ENCODE measurements at regions not wholly inside any gene's neighbourhood (a gene's known extent, or its start where the extent isn't known, plus 50 kb on each side); places are given as distances from the start of the nearest gene placed in this dataset.
"Not testable (repeated sequence)": the region's sequence is repeated elsewhere in the genome, so short reads cannot be mapped to it uniquely, and the experiment has no call there.

DNA sequence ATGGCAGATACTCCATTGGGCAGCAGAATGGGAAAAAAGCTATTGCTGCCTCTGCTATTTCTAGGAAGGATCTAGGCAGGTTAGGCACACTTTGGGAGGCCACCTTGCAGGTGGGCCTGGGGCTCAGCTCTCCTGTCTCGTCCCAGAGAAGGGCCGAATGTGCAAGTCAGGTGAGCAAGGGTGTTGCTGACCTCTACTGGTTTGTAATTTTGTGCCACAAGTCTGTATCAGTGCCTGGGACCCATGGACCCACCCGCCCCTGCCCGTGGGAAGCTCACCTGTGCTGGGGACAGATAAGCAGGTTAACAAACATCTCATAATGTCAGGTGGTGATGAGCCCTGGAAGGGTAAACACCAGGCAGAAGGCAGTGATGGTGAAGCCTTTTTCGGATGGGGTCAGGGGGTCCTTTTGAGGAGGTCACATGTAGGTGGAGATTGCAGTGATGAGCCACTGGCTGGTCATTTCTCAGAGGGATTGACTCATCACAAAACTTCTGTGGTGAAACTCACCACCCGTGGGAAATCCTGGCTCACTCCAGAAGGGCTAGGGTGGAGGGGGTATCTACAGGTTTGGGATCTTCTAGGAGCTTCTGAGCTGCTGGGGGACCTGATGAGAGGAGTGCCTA lies 161.3 kb downstream of the KLF13 start:
- peak; percentile 20 for DNase-seq (ENCODE audit: low spot score)

DNA sequence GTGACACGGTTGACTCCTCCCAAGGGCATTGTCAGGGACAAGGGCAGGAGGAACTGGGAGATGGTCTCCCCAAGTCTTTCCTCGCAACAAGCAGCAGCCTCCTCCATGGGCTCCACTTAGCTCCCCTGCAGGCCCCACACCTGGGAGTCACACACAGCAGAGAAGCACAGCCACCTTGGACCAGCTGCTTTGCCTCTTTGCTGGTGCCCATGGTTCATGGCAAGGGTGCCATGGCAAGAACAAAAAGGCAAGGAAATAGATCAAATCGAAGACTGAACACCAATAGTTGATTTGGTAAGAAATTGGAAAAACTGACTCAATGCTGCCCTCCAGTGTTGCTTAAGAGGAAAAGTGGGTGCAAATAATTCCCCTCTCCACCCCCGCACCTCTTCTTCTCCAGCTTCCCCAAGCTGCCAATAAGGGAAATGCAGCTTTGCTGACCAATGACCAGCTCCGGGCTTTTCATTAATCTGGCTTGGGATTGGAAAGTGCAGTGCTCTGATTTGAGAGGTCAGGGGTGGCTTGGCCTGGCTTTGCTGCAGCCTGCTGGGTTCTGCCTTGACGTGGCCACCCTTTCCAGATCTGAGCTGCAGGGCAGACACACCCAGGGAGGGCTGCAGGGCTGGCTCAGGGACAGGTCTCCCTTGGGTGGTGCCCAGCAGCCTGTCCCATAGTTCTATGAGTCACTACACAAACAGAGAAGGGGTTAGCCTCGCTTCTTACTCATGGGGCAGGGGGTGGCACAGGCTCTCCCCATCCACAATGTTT lies 162.0 kb downstream of the KLF13 start:
- DNase-seq (ENCODE audit: low spot score): peak; percentile 63

DNA sequence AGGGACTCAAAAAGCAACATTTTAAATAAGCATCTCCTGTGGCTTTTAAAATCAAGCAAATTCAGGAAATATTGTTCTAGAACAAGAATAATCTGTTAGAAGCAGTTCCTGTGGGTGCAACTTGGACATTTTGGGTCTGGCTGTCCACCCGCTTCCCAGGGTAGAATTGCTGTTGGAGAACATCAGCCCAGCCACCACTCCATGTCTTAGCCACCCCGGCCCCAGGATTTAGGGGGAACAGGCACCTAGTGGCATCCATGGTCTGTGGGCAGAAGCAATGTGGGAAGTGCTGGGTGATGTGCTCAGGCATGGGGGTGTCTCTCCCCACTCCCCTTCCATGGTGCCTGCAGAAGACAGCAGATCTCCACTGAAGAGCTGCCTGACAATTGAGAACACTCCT lies 162.6 kb downstream of the KLF13 start:
- DNase-seq (ENCODE audit: low spot score): no peak

DNA sequence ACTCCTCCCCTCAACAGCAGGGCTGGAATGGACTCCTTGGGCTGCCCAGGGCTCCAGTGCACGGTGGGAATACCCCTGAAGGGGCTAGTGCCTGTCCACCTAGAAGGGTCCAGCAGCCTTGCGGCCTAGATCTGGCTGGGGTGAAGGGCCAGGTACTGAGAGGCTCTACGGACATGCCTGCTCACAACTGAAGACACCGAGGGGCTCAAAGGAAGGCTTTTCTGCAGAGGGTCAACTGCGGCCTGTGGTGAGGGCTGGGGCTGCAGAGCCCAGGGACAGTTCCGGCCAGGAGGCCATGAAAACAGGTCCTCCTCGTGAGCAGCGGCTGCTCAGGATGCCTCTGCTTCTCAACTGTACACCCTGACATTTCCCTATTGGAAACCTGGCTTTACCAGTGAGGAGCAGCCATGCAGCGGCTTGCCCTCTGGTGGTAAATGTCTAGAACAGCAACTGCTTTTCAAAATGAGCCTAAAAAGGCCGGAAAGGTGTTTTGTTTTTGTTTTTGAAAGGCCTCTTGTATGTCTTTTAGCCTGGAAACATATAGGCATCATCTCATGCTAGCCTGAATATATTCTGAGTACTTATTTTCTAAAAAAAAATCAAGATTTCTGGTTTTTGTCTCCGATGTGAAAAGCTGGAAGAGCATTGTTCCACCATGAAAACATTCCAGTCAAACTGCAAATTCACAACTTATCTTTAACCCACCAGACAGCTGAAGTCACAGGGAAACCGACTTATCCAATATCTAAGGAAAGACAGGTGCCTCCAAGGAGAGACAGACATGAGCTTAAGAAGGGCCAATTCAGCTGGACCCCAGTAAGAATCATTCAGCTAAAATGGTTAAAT lies 163.4 kb downstream of the KLF13 start:
- DNase-seq (ENCODE audit: low spot score): peak; percentile 62

DNA sequence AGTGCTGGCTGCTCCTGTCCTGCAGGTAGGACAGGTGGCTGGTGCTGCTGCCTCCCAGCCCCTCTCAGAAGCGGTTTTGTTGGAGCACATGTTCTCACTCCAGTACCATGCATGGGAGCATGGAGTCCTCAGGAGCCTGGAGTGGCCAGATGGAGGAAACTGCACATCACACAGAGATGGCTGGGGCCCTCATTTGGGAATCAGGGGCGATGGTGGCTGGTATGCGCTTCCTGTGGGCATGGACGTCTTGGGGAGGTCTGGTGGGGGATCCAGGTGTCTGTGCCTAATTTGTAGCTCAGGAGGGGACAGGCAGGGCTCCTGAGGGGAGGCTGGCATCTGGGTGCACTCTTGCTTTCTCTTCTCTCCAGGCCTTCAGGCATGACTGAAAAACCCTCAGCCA lies 168.2 kb downstream of the KLF13 start:
- no peak for DNase-seq (ENCODE audit: low spot score)

DNA sequence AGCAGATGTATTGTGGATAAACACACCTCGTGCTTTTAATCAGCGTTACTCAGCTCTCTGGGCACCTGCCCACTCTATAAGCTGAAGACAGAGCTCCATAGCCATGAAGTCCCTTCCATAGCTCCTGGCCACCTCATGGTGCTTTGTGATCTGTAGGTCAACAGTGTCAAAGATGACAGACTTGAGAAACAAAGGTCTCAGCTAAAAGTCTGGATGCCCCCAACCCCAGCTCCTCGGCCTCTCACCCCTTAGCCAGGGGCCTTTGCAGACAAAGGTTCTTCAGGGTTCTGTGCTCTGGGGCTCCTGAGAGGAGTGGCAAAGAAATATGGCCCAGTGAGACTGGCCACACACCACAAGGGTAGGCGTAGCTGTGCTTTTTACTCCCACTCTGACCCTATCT lies 168.6 kb downstream of the KLF13 start:
- no peak for DNase-seq (ENCODE audit: low spot score)

DNA sequence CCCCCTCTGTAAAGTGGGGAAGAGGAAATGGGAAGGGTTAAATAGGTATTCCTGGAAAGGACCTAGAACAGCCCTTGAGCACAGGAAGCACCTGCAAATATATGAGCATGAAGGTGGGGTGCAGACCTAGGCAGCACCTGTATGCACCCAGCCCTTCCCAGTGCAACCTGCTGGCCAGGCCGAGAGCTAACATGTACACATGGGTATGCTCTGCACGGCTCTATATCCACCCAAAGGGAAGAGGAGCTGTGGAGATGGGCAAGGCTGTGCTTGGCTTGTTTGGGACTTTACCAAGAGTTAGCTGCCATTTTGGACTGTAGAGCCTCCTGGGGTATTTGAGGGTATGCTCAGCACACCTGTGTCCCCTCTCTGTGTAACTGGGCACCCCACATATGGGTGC lies 171.2 kb downstream of the KLF13 start:
- no peak for DNase-seq (ENCODE audit: low spot score)

DNA sequence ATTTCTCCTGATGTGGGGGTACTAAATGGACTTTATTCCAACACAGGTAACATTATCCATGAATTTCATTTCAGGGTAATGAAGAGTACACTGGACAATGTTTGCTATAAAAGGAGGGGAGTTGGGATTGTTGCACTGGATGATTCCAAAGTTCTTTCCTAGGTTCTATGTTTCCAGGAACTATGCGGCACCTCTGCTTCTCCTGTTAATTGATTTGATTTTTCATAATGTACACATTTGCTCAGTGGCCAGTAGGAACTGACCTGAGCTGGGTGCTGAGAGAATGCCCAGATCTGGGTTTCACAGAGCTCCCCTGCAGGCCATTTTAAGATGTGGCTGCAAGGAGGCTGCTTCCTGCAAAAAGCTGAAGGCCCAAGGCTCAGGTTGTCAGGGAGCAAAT lies 171.7 kb downstream of the KLF13 start:
- DNase-seq (ENCODE audit: low spot score): no peak

DNA sequence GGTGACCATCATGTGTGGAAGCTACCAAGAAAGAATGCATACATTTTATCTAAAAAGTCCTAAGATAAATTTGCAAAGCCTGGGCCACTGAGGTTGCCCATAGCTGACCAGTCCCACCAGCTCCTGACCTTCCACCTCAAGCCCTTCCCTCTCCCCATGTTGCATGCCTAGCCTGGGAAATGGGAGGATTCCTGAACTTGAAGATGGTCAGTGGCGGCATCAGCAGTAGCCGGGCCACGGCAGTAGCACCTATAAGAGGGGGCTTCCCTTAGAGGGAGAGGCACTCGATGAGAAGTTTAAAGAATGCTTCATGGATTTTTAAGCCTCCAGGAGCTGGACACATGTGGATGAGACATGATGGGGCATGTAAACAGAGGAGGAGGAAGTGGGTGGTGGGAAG lies 172.1 kb downstream of the KLF13 start:
- no peak for DNase-seq (ENCODE audit: low spot score)

DNA sequence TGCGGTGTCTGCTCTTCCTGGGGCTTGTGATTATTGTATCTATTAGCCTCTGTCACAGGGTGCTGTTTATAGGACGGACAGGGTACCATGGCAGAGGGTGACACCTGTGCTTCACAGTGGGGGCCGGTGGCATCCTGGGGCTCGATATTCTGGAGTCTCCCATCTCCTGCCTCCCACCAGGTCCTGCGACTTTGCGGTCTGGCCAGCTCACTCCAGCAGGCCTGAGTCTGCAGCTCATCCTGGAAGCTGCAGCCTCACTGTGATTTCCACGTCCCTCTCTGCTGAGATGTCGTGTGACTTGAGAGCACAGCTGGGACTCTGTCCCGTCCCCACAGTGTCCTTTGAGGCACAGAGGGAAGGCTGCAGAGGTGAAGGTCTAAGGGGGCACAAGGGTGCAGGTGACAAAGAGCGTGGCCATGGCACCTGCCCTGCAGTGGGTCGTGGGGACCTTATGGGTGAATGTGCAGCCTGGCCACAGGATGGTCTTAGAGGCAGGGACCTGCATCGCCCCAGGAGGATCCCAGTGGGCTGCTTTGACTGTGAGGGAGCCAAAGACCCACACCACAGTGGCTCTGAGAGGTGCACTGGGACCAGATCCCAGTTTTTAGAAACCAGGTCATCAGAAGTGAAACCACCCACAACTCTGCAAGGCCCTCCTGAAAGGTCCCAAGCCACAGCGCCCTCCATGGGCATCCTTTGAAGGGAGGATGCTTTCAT lies 172.8 kb downstream of the KLF13 start:
- DNase-seq (ENCODE audit: low spot score): no peak

DNA sequence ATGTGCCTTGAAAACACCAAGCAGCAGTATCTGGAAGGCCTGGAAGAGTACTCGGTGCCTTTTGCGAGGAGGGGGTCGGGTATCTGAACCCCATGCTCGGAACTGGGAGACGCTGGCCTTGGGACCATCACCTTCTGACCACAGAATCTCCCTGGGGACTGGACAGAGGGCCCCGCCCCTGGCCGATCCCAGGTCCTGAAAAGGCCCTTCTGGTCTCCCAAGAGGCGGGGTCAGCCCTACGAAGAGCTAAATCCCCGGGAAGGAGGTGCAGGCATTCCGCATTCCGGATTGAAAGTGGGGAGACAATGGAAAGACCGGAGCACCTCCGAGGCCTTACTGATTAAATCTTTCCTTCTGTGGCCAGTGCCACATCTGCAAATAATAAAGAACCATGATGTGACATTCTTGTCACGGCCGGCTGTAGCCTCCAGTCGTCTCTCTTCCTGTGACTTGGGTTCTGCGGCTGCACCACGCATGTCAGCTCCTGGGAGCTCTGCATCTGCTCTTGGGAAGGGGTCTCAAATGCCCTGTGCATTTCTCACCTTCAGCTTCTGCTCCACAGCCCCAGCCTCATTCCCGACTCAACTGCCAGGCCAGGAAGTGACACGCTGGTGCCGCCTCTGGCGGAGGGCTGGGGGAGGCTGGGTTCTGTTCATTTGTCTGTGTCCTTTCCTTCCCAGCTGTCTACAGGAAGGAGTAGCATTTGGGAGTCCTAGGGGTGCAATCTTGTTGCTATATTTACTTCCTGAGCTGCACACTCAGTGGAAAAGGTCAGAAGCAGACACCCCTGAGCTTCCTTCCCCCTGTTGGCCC lies 173.5 kb downstream of the KLF13 start:
- DNase-seq (ENCODE audit: low spot score): no peak

DNA sequence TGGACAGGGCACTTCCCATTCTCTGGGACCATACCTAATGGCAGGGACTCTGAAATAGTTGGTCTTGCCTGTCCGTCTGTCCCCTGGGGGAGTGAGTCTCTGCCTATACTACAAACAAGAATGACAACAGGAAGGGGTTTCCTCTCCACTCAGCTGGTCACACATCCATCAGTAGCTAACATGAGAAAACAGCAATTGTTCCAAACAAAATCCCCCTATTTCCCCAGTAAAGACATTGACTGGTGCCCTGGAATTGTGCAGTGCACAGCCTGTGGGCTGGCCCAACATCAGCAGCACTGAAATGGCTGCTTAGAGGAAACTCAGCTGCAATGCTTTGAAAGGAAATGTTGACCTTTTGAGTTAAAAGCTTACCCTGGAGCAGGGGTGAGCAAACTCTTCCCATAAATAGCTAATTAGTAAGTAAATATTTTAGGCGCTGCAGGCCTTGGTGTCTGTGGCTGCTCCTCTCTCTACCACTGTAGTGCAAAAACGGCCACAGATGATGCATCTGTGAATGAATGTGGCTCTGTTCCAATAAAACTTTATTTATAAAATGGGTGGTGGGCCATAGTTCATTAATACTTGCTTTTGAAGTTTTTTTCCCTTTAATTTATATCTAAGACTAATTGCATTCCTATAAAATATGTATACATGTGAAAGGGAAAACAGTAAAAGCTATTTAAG lies 174.3 kb downstream of the KLF13 start:
- no peak for DNase-seq (ENCODE audit: low spot score)

DNA sequence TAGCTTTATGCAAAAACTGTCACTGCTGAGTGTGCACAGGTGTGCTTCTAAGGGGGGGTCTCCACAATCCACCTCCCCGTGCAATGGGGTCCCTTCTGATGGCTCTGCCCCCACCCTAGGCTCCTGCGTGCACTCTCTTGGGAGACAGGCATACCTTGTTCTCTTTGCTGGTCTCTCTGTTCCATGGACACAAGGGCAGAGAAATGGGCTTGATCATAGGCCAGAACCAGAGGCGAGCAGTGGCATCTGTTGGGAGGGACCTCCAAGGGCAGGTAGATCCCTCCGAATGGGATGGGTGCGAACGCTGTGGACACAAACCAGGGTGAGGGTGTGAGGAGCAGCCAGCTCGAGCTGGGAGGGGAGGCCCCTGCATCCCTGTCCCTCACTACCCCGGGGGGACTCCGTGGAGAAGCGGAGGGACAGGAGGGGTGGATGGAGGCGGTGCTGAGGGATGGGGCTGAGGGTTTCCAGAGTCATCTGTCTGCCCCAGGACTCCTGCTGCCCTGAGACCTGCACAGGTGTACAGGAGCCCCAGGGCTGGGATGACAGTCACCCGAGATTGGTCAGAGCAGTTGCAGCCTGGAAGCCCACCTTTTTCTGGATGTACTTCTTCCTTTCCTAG lies 175.0 kb downstream of the KLF13 start:
- DNase-seq (ENCODE audit: low spot score): no peak

DNA sequence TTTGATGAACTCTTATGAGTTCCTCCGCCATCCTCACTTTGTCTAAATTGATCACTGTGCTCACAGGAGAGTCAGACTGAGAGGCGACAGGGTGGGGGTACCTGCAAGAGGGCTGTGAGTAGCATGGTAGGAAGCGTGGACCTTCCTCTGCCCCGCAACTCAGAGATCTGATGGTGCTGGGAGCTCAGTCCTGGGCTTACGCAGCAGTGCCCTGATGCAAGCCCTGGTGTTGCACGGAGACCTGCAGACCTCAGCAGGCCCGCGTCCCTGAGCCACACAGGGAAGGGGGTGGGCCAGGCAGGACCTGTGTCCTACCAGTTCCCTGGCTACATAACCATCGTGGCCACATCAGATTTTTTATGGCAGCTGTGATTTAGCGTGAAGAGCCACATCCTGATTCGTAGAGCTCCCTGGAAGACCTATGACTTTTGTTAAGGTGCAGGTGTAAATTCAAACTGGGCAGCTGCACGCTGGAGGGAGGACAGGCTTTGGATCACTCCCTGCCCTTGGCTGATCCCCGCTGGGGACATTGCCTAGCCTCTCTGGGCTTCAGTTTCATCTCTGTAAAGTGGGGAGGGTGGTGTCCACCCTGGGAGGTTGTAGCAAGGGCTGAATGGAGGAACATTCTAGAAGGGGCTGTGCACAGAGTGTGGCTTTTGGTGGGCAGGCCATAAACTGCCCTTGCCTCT lies 176.1 kb downstream of the KLF13 start:
- DNase-seq (ENCODE audit: low spot score): no peak

DNA sequence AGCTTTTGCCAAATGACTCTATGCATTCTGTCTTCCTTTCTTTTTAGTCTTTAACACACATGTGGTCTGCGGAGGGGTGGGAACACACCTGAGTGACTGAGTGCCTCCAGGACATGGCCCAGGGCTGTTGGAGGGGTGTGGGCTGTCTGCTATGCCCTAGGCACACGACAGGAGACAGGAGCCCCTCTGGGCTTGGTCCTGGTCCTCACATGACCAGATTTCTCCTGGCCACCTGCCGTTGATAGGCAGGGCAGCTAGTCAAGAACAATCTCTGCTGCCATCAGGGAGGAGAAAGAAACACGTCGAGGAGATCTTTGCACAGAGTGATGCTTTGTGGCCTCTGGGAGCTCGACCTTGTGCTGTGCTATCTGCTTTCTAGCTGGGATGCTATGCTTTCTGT lies 176.6 kb downstream of the KLF13 start:
- no peak for DNase-seq (ENCODE audit: low spot score)

DNA sequence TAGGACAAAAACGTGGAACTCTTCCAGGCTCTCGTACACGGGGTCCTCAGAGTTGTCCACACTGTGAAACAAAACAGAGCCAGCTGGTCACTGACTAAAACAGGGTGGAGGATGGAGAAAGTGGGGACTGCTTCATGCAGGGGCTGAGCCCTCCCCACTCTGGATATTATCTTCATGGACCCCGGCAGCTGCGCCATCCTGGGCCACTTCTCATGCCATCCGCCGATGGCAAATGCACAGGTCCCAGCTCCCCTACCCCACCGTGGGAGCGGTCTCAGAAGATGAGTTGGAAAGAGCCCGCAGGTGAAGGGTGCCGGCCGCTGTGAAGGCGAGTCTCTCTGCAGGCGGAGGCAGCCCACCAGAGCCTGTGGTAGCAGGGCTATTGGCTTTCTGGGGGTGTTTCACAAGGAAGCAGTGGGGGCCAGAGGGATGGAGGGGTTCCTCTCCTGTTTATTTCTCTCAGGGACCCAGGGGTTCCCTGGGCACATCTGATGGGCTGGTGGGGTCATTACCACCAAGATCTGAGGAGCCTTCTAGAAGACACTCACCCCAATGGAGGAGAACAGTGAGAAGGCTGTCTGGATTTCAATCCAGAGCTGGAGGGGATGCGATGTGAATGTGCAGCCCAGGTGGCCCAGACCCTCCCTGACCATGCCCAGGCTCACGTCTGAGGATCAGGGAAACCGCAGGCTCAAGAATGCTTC lies 177.3 kb downstream of the KLF13 start:
- DNase-seq (ENCODE audit: low spot score): no peak

DNA sequence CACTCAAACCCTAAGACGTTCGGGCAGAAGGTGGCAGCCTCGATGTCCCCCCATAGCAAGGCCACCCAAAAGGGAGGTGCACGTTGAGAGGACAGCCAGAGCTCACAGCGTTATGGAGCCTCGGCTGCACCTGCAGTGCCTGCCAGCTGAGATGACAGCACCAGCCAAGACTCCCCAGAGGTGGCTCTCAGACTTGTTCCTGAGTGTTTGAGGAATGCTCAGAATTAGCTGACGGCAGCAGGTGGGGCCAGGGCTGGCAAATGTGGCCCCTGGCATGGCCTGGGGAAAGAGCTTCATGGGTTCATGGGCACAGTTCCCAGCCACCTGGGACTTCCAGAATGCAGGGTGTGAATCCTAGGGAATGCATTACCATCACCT lies 177.8 kb downstream of the KLF13 start:
- DNase-seq (ENCODE audit: low spot score): no peak

DNA sequence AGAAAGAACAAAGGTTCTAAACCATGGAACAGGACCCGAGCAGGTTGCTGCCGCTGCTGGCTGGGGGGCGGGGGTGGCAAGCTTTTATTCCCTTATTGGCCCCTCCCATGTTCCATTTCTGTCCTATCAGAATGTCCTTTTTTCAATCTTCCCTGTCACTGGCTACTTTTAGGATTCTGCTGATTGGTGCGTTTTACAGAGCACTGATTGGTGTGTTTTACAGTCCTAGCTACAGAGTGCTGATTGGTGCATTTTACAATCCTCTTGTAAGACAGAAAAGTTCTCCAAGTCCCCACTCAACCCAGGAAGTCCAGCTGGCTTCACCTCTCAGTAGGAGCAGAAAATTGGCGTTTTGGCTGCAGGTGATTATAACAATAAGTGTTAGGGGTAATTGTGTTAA lies 180.9 kb downstream of the KLF13 start:
- DNase-seq (ENCODE audit: low spot score): not testable (repeated sequence)

DNA sequence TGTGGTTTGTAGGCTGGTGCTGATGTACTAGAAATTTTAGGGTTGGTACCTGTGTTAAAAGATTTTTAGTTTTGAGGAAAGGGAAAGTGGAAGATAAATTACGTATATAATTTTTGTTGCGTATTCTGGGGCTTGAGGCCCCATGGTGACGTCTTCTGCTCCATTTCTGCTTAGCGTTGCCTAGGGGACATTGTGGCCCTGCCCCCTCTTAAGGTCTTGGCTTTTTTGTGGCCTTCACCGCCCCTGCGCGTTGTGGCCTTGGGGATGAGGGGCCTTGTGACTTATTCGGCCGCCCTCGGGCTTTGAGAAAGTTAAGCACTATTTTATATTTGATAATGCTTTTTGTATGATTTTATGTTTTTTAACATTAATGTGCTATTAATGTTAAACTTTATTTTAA lies 182.0 kb downstream of the KLF13 start:
- no peak for DNase-seq (ENCODE audit: low spot score)

All from CD4-positive, alpha-beta T cell treated with Interleukin-15 for 4 hours (primary cell).